ENCODE measurements at regions not wholly inside any gene's neighbourhood (a gene's known extent, or its start where the extent isn't known, plus 50 kb on each side); places are given as distances from the start of the nearest gene placed in this dataset.

- Histone ChIP-seq H3K36me3 (ENCODE audit: control insufficient read depth, low read length) (no peaks in the 10 kb centered on the region), H3K9me2 (replicated peaks; ENCODE audit: control insufficient read depth, low read length) (no peaks in the 10 kb centered on the region), H3K9me3 (ENCODE audit: control insufficient read depth, insufficient read depth, low read length) (no peaks in the 10 kb centered on the region), H3K27ac (ENCODE audit: low read depth, low read length) (no peak overlapping the region), H3K4me1 (ENCODE audit: control insufficient read depth, low read length) (no peaks in the 10 kb centered on the region), H3K4me2 (ENCODE audit: low read length) (no peak overlapping the region), H4K20me1 (ENCODE audit: control insufficient read depth, insufficient read depth, low read depth, low read length) (no peaks in the 10 kb centered on the region), H3K79me2 (ENCODE audit: control insufficient read depth, low read length) (no peaks in the 10 kb centered on the region), H3F3A (ENCODE audit: control insufficient read depth, insufficient read depth) (no peaks in the 10 kb centered on the region), H3K27me3 (ENCODE audit: control insufficient read depth, low read length) (no peaks in the 10 kb centered on the region), H3K4me3 (ENCODE audit: low read length) (no peak overlapping the region)
- no peak for TF ChIP-seq CTCF (IDR thresholded peaks at IDR 0.05; ENCODE audit: low read depth, low read length, poor library complexity, severe bottlenecking)
- no peak for TF ChIP-seq EZH2phosphoT487 (IDR thresholded peaks at IDR 0.05; ENCODE audit: borderline replicate concordance, low read length)
These were observed 235.2 kb upstream of the MGMT start for GRCh38 chr10:129231821-129232220.

GRCh38 chr10:129233351-129234148, 233.5 kb upstream of the MGMT start:
- Histone ChIP-seq H3K9me2 (replicated peaks; ENCODE audit: control insufficient read depth, low read length) (no peaks in the 10 kb centered on the region), H3K4me3 (ENCODE audit: low read length) (no peak overlapping the region), H3K4me1 (ENCODE audit: control insufficient read depth, low read length) (no peaks in the 10 kb centered on the region)

GRCh38 chr10:129236274-129236691, 230.8 kb upstream of the MGMT start:
- H3F3A ChIP-seq (ENCODE audit: control insufficient read depth, insufficient read depth): no peaks in the 10 kb centered on the region
- no peaks in the 10 kb centered on the region for H3K36me3 ChIP-seq (ENCODE audit: control insufficient read depth, low read length)
- H3K4me3 ChIP-seq (ENCODE audit: low read length): no peak overlapping the region
- H3K4me1 ChIP-seq (ENCODE audit: control insufficient read depth, low read length): no peaks in the 10 kb centered on the region
- H3K9me2 ChIP-seq (replicated peaks; ENCODE audit: control insufficient read depth, low read length): no peaks in the 10 kb centered on the region
- TF ChIP-seq CTCF (IDR thresholded peaks at IDR 0.05; ENCODE audit: low read depth, low read length, poor library complexity, severe bottlenecking) (no peak), EZH2phosphoT487 (IDR thresholded peaks at IDR 0.05; ENCODE audit: borderline replicate concordance, low read length) (no peak)
- H3K79me2 ChIP-seq (ENCODE audit: control insufficient read depth, low read length): no peaks in the 10 kb centered on the region
- H3K9me3 ChIP-seq (ENCODE audit: control insufficient read depth, insufficient read depth, low read length): no peaks in the 10 kb centered on the region
- H4K20me1 ChIP-seq (ENCODE audit: control insufficient read depth, insufficient read depth, low read depth, low read length): no peaks in the 10 kb centered on the region
- H3K4me2 ChIP-seq (ENCODE audit: low read length): no peak overlapping the region
- H3K27me3 ChIP-seq (ENCODE audit: control insufficient read depth, low read length): no peaks in the 10 kb centered on the region
- H3K27ac ChIP-seq (ENCODE audit: low read depth, low read length): no peak overlapping the region

More at GRCh38 chr10:129233351-129234148, 233.5 kb upstream of the MGMT start:
- TF ChIP-seq CTCF (IDR thresholded peaks at IDR 0.05; ENCODE audit: low read depth, low read length, poor library complexity, severe bottlenecking) (no peak), EZH2phosphoT487 (IDR thresholded peaks at IDR 0.05; ENCODE audit: borderline replicate concordance, low read length) (no peak)
- Histone ChIP-seq H3K27ac (ENCODE audit: low read depth, low read length) (no peak overlapping the region), H3K27me3 (ENCODE audit: control insufficient read depth, low read length) (no peaks in the 10 kb centered on the region), H4K20me1 (ENCODE audit: control insufficient read depth, insufficient read depth, low read depth, low read length) (no peaks in the 10 kb centered on the region), H3F3A (ENCODE audit: control insufficient read depth, insufficient read depth) (no peaks in the 10 kb centered on the region), H3K79me2 (ENCODE audit: control insufficient read depth, low read length) (no peaks in the 10 kb centered on the region), H3K4me2 (ENCODE audit: low read length) (no peak overlapping the region), H3K36me3 (ENCODE audit: control insufficient read depth, low read length) (no peaks in the 10 kb centered on the region), H3K9me3 (ENCODE audit: control insufficient read depth, insufficient read depth, low read length) (no peaks in the 10 kb centered on the region)

Data from DOHH2 (cell line).